ENCODE measurements at regions not wholly inside any gene's neighbourhood (a gene's known extent, or its start where the extent isn't known, plus 50 kb on each side); places are given as distances from the start of the nearest gene placed in this dataset.
"Not testable (repeated sequence)": the region's sequence is repeated elsewhere in the genome, so short reads cannot be mapped to it uniquely, and the experiment has no call there.

DNA sequence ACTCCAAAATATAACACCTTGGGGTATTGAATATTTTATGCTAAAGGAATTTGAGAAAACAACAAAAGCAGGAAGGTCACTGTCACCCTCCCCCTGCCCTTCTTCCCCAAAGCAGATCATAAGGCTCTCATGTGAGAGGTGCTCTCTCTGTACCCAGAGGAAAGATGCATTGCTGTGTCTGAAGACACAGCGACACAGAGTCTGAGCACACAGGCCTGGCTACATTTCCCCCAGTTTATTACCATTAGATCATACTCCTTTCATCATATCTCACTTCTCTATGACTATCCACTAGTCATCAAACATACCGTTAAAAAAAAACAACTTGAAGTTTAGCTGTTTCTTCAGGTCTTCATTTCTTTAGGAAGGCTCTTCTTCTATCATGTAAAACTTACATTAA lies 127.1 kb downstream of the PPIAL4G start:
- no peak for DNase-seq

DNA sequence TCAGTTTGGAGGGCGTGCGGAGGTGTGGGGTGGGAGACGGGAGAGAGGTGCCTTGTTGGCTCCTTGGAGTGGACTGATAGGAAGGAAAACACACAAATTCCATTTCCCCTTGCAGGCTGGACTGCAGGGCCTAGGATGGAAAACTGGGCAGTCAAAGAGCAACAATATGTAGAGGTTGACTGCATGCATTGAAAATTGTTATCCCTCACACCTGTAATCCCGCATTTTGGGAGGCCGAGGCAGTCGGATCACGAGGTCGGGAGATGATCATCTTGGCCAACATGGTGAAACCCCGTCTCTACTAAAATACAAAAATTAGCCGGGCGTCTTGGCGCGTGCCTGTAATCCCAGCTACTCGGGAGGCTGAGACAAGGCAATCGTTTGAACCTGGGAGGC lies 128.2 kb downstream of the PPIAL4G start:
- DNase-seq, result no peak

DNA sequence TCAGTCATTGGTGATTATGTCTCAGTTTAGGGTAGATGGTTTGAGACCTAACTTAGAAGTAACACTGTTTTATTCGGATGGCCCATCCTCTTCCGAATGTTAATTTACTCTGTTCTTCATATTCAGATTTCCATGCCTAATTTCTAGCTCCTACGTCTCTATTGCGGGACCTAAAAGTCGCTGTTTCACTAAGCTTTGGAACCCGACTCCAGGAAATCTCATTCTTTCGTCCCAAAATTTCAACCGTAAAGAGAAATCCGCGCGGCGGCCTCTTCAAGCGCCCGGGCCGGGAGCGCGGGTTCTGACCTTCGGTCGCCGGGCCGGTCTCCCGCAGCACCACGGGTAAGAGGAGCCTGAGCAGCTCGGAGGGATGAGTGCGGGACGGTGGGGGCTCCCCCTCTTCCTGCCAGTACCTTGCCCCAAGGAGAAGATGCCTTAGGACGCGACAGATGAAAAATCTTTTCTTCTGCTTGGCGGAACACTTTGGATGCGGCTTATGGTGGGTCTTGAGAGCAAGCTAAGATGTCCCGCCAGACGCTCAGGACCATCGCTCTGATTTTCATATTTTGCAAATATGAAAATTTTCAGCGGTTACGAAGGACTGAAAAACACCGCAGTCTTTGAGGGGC lies 128.7 kb downstream of the PPIAL4G start:
- no peak for DNase-seq

DNA sequence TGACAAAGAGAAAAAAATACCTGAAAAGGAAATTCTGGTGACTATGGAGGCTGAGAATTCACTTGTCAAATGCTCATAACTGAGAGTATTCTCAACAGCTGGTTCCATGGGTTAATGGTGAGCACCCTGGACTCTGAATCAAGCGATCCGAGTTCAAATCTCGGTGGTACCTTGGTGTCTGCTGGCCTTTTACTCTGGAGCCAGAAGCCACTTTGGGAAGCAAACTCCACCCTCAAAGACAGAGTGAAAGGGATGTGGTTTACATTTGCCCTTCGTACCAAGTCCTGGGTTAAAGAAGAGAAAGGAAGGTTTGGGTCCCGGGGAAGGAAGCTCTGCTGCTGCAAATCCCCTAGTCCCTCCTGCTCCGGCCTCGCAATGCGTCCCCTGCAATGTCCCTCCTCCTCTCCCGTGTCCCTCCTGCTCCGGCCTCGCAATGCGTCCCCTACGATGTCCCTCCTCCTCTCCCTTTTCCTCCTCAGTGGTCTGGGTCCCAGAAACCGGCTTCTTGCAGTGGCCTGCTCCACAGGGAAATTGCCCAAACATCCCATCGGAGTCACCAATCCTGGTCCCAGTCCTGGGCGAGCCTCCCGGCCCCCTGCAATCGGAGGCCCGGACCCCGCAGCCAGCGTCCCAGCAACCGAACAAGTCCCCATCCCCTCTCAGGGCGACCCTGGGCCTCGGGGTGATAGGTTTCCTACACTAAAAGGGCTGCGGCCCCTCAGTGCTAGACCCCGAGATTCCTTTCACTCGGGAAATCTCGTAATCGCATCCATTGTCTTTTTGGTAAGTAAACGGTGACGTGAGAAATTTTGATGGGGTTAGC lies 129.4 kb downstream of the PPIAL4G start:
- peak in 1 of 5 experiments; percentile 30 for DNase-seq

DNA sequence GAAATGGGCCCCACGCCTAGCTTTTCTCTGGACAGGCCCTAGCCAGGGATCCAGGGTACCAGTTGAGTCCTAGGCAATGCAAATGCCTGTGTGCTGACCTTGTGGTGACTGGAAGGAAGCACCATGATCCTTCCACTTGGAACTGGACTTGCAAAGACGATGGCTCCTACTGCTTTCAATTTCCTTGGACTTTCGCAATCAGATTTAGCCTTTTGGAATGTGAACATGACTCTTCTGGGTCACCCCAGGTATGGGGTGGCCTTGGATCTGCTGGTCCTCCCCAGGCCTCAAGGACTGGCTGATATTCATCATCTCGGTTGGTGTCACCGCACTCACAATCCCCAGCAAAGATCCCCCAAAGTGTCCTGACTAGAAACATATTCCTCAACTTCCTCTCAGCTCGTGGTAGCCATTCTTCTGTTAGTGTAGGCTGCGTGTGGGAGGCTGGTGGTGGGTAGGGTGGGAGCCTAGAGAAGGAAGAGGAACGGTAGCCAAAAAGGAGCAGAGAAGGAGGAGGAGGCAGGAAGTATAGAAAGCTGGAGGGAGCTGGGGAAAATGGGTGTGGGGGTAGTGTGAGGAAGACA lies 130.5 kb downstream of the PPIAL4G start:
- no peak for DNase-seq

DNA sequence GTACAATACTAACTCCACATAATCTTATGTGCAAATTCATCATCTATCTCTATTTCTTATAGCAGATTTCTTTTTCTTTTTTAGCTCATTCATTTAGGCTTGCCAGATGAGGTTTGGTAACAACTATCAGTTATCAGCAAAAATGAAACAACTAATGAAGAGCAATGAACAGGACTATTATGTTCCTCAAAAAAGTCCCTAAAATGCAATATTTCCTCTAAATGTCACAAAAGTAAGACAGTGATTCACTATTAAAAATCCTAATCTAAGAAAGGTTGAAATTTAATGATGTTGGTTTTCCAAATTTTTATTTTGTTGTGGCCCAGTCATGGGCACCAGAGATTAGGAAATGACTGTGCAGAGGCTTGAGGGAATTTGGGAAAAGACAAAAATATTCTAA lies 135.3 kb downstream of the PPIAL4G start:
- no peak for DNase-seq

DNA sequence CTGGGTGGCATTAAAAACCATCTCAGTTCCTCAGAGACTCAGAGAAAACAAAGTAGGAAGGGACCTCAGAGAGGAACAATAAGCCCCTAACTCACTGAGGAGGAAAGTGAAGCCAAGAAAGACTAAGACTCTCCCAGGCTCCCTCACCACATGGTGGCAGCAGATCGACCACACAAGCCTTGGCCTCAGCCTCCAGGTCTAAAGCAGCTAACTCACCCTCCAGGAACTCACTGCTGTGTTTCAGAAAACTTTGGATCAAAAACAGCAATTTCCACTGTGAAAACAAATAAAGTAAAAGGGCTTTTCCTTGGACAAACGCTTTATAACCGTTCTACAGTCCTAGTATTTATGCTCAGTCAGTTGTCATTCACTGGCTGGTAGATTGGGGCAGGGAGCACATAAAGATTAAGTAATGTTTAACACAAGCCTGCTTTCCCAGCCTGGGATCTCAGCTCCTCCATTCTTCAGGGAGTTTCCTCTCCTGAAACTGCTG lies 137.4 kb downstream of the PPIAL4G start:
- peak in 1 of 5 experiments; percentile 26 for DNase-seq

DNA sequence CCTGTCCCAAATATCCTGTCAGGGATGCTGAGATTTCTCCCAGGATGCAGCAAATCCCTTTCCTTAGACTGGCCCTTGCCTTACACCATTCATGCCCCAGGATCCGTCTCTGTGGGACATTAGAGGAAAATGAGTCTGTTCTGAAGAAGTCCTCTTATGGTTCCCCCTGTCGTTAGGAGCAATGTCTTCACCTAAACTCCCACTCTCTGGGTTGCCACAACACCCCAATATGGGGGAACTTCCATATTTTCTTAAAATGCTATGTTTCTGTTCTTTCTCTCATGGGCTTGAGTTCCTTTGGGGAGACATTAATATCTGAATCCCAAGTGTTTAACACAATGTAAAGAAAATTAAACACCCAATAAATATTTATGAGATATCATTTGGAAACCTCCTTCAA lies 138.5 kb downstream of the PPIAL4G start:
- DNase-seq, result not testable (repeated sequence)

DNA sequence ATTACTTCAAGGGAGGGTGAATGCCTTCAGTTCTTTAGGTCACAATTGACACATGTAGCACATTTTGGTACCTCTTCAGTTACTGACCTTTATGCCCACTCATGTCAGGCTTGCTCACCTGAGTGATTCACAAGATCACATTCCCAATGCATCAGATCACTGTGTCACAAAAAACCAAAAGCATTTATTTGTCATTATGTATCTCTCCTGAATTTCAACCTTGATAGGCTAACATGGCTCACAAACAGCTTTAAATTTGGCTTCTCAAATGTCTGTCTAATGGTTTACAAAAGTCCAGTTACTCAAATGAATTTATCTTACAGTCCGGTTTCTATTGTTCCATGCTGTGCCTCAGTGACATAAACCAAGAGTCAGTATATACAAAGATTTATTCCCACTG lies 141.4 kb downstream of the PPIAL4G start:
- DNase-seq, result not testable (repeated sequence)

DNA sequence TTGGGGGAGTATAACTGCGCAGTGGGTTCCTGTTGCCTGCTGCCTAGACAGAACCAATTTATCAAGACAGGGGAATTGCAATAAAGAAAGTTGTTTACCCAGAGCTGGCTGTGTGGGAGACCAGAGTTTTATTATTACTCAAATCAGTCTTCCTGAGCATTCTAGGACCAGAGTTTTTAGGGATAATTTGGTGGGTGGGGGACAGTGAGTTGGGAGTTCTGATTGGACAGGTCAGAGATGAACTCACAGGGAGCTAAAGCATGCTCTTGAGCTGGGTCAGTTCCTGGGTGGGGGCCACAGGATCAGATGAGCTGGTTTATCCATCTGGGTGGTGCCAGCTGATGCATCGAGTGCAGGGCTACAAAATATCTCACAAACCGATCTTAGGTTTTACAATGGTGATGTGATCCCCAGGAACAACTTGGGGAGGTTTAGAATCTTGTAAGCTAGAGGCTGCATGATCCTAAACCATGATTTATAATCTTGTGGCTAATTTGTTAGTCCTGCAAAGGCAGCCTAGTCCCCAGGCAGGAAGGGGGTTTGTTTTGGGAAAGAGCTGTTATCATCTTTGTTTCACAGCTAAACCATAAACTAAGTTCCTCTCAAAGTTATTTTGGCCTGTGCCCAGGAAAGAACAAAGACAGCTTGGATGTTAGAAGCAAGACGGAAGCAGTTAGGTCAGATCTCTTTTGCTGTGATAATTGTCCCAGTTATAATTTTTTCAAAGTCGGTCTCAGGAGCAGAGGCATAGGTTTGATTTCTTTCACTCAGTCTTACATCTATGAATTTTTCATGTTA lies 146.8 kb downstream of the PPIAL4G start:
- DNase-seq, result not testable (repeated sequence)

DNA sequence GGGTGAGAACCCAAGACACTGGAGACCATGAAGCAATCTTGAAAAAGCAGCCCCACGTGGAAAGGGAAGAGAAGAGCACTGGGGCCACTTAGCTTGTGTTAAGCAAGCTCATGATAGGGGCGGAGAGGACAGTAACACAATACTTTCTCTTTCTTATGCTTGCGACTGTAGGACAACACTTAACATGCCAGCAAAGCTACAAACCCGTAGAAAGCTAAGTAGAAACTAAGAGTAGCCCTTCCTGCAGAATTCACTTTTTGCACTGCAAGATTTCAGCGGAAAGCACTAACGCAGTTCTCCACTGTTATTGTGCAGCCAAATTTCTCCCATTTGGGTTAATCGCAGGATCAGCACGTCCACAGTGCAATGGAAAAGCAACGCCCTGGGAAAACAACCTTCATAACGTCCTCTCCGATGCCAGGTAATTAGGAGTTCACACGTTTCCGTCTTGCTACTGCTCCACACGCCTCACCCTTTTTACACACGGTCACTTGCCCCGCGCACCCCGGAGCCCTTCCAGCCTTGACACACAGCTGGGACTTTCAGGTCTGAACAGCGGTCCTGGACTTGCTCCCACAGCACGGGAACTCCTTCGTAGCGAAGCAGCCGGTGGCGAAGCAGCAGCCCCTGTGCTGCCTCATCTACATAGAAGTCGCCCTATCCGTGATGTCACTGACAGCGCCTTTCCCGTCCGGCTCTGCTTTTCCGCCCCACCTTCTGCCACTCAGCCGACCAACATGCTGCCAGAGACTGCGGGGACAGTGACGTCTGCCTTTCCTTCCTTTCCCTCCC lies 148.6 kb downstream of the PPIAL4G start:
- peak; percentile 33 to 90 (median 58) for DNase-seq

DNA sequence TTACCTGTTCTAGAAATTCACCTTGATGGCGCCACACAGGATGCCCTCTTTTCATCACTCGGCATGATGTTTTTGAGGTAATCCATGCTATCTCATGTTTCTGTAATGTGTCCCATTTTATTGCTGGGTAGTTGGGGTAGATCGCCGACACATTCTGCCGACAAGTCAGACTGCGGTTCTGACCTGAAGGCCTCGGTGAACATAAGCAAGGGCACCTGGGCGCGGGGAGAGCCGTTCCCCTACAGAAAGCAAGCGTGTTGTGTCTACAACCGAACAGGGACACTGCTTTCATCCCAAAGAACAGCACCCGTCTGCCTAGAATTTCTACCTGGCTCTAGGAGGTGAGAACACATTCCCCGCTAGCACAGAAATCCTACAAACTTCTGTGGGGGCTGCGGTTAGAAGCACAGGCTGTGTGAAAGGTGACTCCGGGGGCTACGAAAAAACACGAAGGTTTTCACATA lies 149.2 kb downstream of the PPIAL4G start:
- no peak for DNase-seq

DNA sequence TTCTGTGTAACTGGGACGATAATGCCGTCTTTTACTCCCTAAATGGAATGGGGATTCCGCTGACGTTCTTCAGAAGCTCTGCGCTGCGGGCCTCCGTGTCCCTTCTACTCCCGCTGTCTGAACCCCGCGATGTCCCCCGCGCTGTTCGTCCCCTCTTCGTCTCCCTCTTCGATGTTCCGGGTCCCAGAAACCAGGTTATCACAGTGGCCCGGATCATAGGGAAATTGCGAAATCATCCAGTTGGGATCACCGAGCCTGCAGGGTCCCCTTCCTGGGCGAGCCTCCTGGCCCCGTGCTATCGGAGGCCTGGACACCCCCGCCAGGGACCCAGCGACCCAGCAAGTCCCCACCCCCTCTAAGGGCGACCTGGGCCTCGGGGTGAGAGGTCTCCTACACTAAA lies 154.2 kb downstream of the PPIAL4G start:
- DNase-seq, result no peak

DNA sequence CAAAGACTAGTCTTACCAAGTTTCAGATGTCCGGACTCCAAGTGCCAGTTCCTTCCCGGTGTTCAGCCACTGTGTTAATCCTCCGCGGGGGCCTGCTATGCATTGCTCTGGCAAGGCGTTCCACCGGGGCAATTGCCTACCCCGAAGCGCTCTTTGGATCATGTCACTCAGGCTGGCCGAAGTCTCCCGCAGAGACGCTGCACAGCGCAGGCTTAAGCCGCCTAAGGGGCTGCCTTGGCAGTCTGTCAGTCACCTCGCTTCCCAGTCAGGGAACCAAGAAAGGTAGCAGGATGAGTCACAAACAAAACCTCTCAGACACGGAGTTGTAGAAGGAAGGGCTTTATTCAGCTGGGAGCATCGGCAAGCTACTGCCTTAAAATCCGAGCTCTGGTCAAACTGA lies 158.1 kb downstream of the PPIAL4G start:
- DNase-seq, result not testable (repeated sequence)

DNA sequence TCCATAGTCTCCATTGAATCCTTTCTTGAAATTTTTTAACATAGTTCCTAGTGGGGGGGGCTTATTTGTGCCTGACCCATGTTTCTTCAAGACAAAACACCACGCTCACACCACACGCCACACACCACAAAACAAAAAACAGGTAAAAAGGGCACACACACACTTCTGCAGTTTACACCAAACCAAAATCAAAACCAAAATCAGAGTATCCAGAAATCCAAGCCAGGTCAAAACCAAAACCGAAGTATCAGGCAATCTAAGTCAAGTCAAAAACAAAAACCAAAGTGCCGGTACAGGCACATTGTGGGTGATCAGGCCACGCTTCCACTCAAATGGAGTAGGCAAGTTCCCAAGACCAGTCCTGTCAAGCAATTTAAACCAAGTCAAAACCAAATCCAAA lies 158.6 kb downstream of the PPIAL4G start:
- DNase-seq, result not testable (repeated sequence)

DNA sequence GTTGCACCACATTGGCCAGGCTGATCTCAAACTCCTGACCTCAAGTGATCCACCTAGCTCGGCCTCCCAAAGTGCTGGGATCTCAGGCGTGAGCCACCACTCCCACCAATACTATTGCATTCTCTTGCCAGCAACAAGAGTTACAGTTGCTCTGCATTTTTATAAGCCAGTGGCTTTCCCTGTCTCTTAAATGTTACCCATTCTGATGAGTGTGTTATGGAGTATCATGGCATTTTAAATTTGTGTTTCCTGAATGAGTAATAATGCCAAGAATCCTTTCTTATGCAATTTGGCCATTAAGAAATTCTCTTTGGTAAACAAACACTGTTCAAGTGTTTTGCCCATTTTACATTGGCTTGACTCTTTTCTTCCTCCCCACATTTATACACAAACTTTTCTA lies 163.0 kb downstream of the PPIAL4G start:
- DNase-seq, result not testable (repeated sequence)

DNA sequence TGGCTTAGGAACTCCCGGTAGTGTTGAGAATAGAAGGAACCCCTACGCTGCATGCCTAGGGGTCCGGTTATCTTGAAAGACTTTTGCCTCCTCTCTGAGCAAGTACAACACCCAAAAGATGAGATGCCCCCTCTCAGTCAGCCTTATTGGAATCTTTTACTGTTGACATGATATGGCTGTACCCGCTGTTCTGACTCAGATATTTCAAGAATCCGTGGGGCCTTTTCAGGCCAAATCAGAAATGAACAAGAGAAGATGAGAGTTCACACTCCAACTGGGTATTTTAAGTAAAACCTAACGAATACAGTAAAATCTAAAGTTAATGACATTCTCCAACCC lies 164.2 kb downstream of the PPIAL4G start:
- no peak for DNase-seq

DNA sequence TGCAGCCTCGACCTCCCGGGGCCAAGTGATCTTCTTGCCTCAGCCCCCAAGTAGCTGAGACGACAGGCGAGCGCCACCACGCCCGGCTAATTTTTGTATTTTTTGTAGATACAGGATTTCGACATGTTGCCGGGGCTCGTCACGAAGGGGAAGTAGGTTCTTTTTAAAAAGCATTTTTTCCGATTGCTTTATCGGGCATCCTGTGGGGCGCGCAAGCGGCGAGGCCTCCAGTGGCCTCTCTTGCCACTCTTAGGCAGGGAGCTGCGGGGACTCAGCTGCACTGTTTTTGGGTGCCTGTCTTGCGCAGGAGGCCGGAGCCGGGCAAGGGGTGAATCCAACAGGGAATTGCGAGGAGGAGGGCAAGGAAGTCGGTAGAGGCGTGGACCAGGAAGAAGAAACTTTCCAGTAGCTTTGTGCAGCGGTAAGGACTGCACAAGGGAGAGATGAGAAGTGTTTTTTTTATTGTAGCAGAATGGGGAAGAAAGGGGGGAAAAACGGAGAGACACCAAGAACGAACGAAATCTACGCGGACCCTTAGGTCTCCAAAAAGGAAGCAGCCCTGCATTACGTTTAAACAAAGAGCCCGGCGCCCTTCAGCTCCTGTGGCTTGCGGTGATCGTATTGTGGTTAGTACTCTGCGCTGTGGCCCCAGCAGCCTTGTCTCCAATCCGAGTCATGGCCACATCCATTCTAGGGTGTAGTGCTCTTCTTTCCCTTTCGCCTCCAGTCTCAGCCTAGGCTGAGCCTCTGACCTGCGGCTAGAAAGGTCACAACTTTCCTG lies 164.8 kb downstream of the PPIAL4G start:
- peak in 3 of 5 experiments; percentile 35 to 86 (median 61) for DNase-seq

DNA sequence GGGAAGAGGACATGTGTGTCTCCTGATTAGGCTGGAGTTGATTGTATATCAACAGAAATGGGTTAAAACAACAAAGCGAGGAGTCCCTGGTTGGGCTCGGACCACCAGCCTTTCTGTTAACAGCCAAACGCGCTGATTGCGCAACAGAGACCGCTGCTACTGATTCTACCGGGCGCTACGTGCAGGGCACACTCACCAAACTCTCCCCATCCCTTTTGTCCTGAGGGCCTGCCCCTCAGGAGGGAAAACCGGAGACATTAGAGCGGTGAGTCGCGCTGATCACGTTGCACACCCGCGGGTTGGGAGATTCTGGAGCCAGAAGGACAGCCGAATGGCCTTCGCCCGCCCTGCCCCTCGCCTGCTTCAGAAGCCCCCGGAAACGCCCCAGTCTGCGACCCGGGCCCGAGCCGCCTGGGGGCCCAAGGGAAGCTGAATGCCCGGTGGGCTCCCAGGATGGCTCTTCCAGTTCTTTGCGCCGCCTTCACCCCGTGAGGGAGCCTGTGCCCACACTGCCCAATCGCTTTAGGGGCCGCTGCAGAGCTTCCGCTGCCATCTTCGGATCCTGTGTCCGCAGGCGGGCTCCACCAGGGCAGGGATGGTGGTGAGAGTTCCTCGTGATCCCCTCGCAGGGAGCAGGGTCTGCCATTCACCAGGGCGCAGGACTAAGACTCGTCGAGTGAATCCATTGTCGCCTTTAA lies 165.4 kb upstream of the NBPF11 start:
- DNase-seq, result no peak

DNA sequence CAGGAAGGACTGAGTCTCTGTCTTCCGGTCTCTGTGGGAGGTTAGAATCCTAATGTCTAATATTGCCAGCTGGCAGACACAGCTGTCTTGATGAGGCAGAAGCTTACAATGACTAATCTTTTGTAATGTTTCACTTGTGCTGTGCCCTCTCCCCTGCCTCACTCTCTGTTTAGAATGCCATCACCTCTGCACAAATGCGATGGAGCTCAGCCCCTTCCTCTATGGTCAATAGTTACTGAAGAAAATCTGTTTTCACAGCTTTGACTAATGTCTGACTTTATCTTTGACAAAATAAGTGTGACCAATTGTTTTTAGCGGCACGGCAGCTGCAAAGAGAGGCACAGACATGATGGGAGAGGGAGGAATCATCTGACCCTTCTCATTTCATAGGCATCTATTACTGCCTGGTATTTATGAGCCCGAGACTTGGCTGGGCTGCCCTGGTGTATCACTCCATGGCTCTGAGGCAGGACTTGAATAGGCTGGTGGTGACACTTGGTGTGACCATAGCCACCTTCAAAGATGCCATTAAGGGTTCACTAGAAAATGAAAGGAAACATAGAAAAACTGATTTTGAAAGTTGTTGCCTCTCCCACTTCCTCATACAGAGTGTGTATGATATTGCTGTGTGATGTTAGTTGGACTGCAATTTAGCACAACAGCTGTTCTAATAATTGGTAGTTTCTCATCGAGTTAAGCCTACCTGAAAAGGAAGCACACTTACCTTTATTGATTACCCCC lies 163.2 kb upstream of the NBPF11 start:
- peak in 1 of 5 experiments; percentile 27 for DNase-seq

Measured in T-helper 2 cell (primary cell).